KMS-11 (cell line): ENCODE measurements at regions not wholly inside any gene's neighbourhood (a gene's known extent, or its start where the extent isn't known, plus 50 kb on each side); places are given as distances from the start of the nearest gene placed in this dataset.

Experiments
- H2AFZ ChIP-seq: fragments of 200-600 bp; sonication (generic); 2 replicates; pipeline ENCODE4 v1.6.1; 2016; ENCODE audit warnings: antibody characterized with exemption, mixed run types, low read depth
- H3K27ac ChIP-seq: fragments of 200-600 bp; sonication (generic); 2 replicates; pipeline ENCODE4 v1.6.1; 2016; ENCODE audit warnings: mild to moderate bottlenecking, mixed run types
- H3K27me3 ChIP-seq: fragments of 200-600 bp; sonication (generic); 2 replicates; pipeline ENCODE4 v1.6.1; 2017; ENCODE audit warnings: mild to moderate bottlenecking, low read depth, mixed run types, moderate library complexity; ENCODE audit not compliant: insufficient read depth
- H3K36me3 ChIP-seq: fragments of 200-600 bp; sonication (generic); 2 replicates; pipeline ENCODE4 v1.6.1; 2017; ENCODE audit warnings: mild to moderate bottlenecking, mixed run types; ENCODE audit not compliant: insufficient read depth
- H3K4me1 ChIP-seq: fragments of 200-600 bp; sonication (generic); 2 replicates; pipeline ENCODE4 v1.6.1; 2016; ENCODE audit warnings: mild to moderate bottlenecking, low read depth, mixed run types; ENCODE audit not compliant: poor library complexity, severe bottlenecking
- H3K4me2 ChIP-seq: fragments of 200-600 bp; sonication (generic); 2 replicates; pipeline ENCODE4 v1.7.0; 2016; ENCODE audit warnings: mild to moderate bottlenecking, mixed run types
- H3K4me3 ChIP-seq: fragments of 200-600 bp; sonication (generic); IDR thresholded peaks from 2 replicates; pipeline ENCODE4 v1.6.1; 2017; ENCODE audit warnings: low read depth, low read length, mixed read lengths; ENCODE audit not compliant: insufficient read depth
- H3K79me2 ChIP-seq: fragments of 200-600 bp; sonication (generic); 2 replicates; pipeline ENCODE4 v1.6.1; 2016; ENCODE audit warnings: low read depth, mixed run types; ENCODE audit not compliant: insufficient read depth
- H3K9ac ChIP-seq: fragments of 200-600 bp; sonication (generic); 2 replicates; pipeline ENCODE4 v1.6.1; 2016; ENCODE audit warnings: mild to moderate bottlenecking, mixed run types
- H4K20me1 ChIP-seq: fragments of 200-600 bp; sonication (generic); 2 replicates; pipeline ENCODE4 v1.6.1; 2016; ENCODE audit warnings: mild to moderate bottlenecking, mixed run types; ENCODE audit not compliant: insufficient read depth
- CTCF ChIP-seq: fragments of 200-600 bp; sonication (generic); conservative IDR thresholded peaks from 2 replicates; pipeline ENCODE4 v1.6.1; 2017; ENCODE audit warnings: low read depth, mild to moderate bottlenecking, antibody characterized with exemption, low read length, moderate library complexity, mixed read lengths

- H3K9ac ChIP-seq = no peak overlapping the region
- H3K36me3 ChIP-seq = no peaks in the 10 kb centered on the region
- H3K4me3 ChIP-seq = no peak overlapping the region
- H3K4me1 ChIP-seq = no peaks in the 10 kb centered on the region
- no peaks in the 10 kb centered on the region for H3K27me3 ChIP-seq
- no peak overlapping the region for H3K4me2 ChIP-seq
- no peaks in the 10 kb centered on the region for H3K79me2 ChIP-seq
- no peak for TF ChIP-seq CTCF
- H4K20me1 ChIP-seq = no peaks in the 10 kb centered on the region
- no peak overlapping the region for H2AFZ ChIP-seq
- H3K27ac ChIP-seq = no peak overlapping the region
Observed at GRCh38 chrX:45664727-45665290, 464.1 kb upstream of the DIPK2B start.

- H3K4me3 ChIP-seq = no peak overlapping the region
- no peak overlapping the region for H3K27ac ChIP-seq
- H3K36me3 ChIP-seq = no peaks in the 10 kb centered on the region
- TF ChIP-seq CTCF = no peak
- H3K79me2 ChIP-seq = no peaks in the 10 kb centered on the region
- no peak overlapping the region for H2AFZ ChIP-seq
- H3K4me2 ChIP-seq = no peak overlapping the region
- H3K27me3 ChIP-seq = no peaks in the 10 kb centered on the region
- no peak overlapping the region for H3K9ac ChIP-seq
- no peaks in the 10 kb centered on the region for H3K4me1 ChIP-seq
- H4K20me1 ChIP-seq = no peaks in the 10 kb centered on the region
Observed at GRCh38 chrX:45660477-45660876, 459.8 kb upstream of the DIPK2B start.

- no peak for TF ChIP-seq CTCF
- no peak overlapping the region for H2AFZ ChIP-seq
- H3K4me1 ChIP-seq = no peaks in the 10 kb centered on the region
- no peak overlapping the region for H3K4me2 ChIP-seq
- no peaks in the 10 kb centered on the region for H3K36me3 ChIP-seq
- no peak overlapping the region for H3K27ac ChIP-seq
- H3K9ac ChIP-seq = no peak overlapping the region
- H3K4me3 ChIP-seq = no peak overlapping the region
- no peaks in the 10 kb centered on the region for H4K20me1 ChIP-seq
- H3K79me2 ChIP-seq = no peaks in the 10 kb centered on the region
- no peaks in the 10 kb centered on the region for H3K27me3 ChIP-seq
Observed at GRCh38 chrX:45633419-45633818, 432.7 kb upstream of the DIPK2B start.

- Histone ChIP-seq H3K36me3 (no peaks in the 10 kb centered on the region), H3K4me3 (no peak overlapping the region), H3K27ac (no peak overlapping the region), H3K4me2 (no peak overlapping the region), H3K4me1 (no peaks in the 10 kb centered on the region), H3K9ac (no peak overlapping the region), H4K20me1 (no peaks in the 10 kb centered on the region), H3K79me2 (no peaks in the 10 kb centered on the region), H3K27me3 (no peaks in the 10 kb centered on the region), H2AFZ (no peak overlapping the region)
- TF ChIP-seq CTCF = no peak
Observed at GRCh38 chrX:45632506-45632905, 431.8 kb upstream of the DIPK2B start.
